GM12878 (cell line): ENCODE measurements at regions not wholly inside any gene's neighbourhood (a gene's known extent, or its start where the extent isn't known, plus 50 kb on each side); places are given as distances from the start of the nearest gene placed in this dataset.
"Not testable (repeated sequence)": the region's sequence is repeated elsewhere in the genome, so short reads cannot be mapped to it uniquely, and the experiment has no call there.

Source experiments
- ATAC-seq: fragments of 200-7000 bp; cut with Tn5 transposase; 3 replicates; pipeline ENCODE4 v1.9.1; 2020; ENCODE audit warnings: mild to moderate bottlenecking, moderate library complexity
- BruUV-seq: library from RNA; stranded (reverse); fragments of 400-500 nt; replicated peaks from 2 replicates; lab custom pipeline; 2021; lab: Mats Ljungman, UMichigan
- CTCF ChIA-PET: fragments of 300-600 bp; sonication (Branson Sonifier 250); formaldehyde crosslinking; extraction: SDS; loops from one replicate; lab custom pipeline; 2021; ENCODE audit warnings: inconsistent platforms; lab: Yijun Ruan, JAX
- POLR2A ChIA-PET: fragments of 350-600 bp; formaldehyde crosslinking; extraction: SDS; loops from one replicate; lab custom pipeline; 2021; ENCODE audit warnings: inconsistent platforms; lab: Charles Lee
- RAD21 ChIA-PET: fragments of 300-600 bp; sonication (Branson Sonifier 250); formaldehyde crosslinking; loops from one replicate; lab custom pipeline; 2023; ENCODE audit warnings: antibody characterized with exemption; ENCODE audit not compliant: unreplicated experiment; lab: Charles Lee
- SMC1A ChIA-PET: fragments of 300-600 bp; sonication (Branson Sonifier 250); formaldehyde crosslinking; loops from one replicate; lab custom pipeline; 2023; ENCODE audit not compliant: unreplicated experiment, uncharacterized antibody; lab: Charles Lee
- DNase-seq: peaks from one replicate; pipeline ENCODE4 v3.0.0-alpha.2; 2011; ENCODE audit warnings: low read depth, low spot score
- FAIRE-seq: peaks from 3 replicates; lab custom pipeline; 2011; peaks lifted over from hg19 to GRCh38; lab: Jason Lieb, UNC
- H2AFZ ChIP-seq: 2 replicates; pipeline ENCODE4 v1.6.0; 2011; ENCODE audit warnings: low read depth, low read length, control low read depth; ENCODE audit not compliant: control insufficient read depth
- H3K27ac ChIP-seq: 2 replicates; pipeline ENCODE4 v1.5.1; 2011; ENCODE audit warnings: control low read depth; ENCODE audit not compliant: control insufficient read depth, insufficient read depth
- H3K27me3 ChIP-seq, 2 experiments: replicated peaks in 1 of 2; 2 replicates each; pipeline versions ENCODE4 v1.6.0 to v1.6.1; 2011; ENCODE audit warnings: low read length in 1 of 2; ENCODE audit not compliant: control insufficient read depth in 2 of 2, insufficient read depth in 2 of 2
- H3K36me3 ChIP-seq, 2 experiments: 2 replicates each; pipeline ENCODE4 v1.5.1; 2011; ENCODE audit warnings: low read length in 1 of 2; ENCODE audit not compliant: control insufficient read depth in 2 of 2, insufficient read depth in 2 of 2
- H3K4me1 ChIP-seq: 2 replicates; pipeline ENCODE4 v1.6.1; 2011; ENCODE audit warnings: mild to moderate bottlenecking, low read length, moderate library complexity, mixed read lengths; ENCODE audit not compliant: control insufficient read depth, insufficient read depth
- H3K4me2 ChIP-seq: 2 replicates; pipeline ENCODE4 v1.6.0; 2011; ENCODE audit warnings: control low read depth; ENCODE audit not compliant: control insufficient read depth, insufficient read depth
- H3K4me3 ChIP-seq: fragments of 200-600 bp; sonication (generic); 2 replicates; pipeline ENCODE4 v1.5.1; 2016
- H3K79me2 ChIP-seq: 2 replicates; pipeline ENCODE4 v1.6.0; 2011; ENCODE audit warnings: low read length; ENCODE audit not compliant: control insufficient read depth, insufficient read depth
- H3K9ac ChIP-seq: 2 replicates; pipeline ENCODE4 v1.8.0; 2011; ENCODE audit warnings: low read length, control low read depth, mixed read lengths; ENCODE audit not compliant: control insufficient read depth, insufficient read depth
- H3K9me3 ChIP-seq: replicated peaks from 3 replicates; pipeline ENCODE4 v1.5.1; 2011; ENCODE audit warnings: mild to moderate bottlenecking, low read length; ENCODE audit not compliant: control insufficient read depth, insufficient read depth
- H4K20me1 ChIP-seq: 2 replicates; pipeline ENCODE4 v1.6.0; 2011; ENCODE audit not compliant: control insufficient read depth, insufficient read depth
- CREB1 ChIP-seq: IDR thresholded peaks from 2 replicates; pipeline ENCODE4 v1.6.1; 2012; ENCODE audit warnings: low read depth, mild to moderate bottlenecking, inconsistent platforms
- EZH2 ChIP-seq: IDR thresholded peaks from 2 replicates; pipeline ENCODE4 v1.6.1; 2012; ENCODE audit warnings: low read depth, mild to moderate bottlenecking, control low read depth, inconsistent platforms, low read length, borderline replicate concordance; ENCODE audit not compliant: control insufficient read depth
- IRF3 ChIP-seq: fragments of 450-650 bp; IDR thresholded peaks from 2 replicates; pipeline ENCODE4 v1.6.1; 2014; ENCODE audit warnings: mild to moderate bottlenecking
- KAT2A ChIP-seq: conservative IDR thresholded peaks from 2 replicates; pipeline ENCODE4 v1.6.1; 2011; ENCODE audit warnings: low read depth, low read length; ENCODE audit not compliant: control insufficient read depth
- KDM1A ChIP-seq: fragments of 200-600 bp; sonication (generic); IDR thresholded peaks from 2 replicates; pipeline ENCODE4 v1.6.1; 2016; ENCODE audit warnings: borderline replicate concordance
- PRDM15 ChIP-seq: fragments of 450-650 bp; formaldehyde crosslinking; IDR thresholded peaks from 2 replicates; pipeline ENCODE4 v1.4.0; 2020; ENCODE audit warnings: mild to moderate bottlenecking, moderate library complexity
- TCF12 ChIP-seq: IDR thresholded peaks from 2 replicates; pipeline ENCODE4 v1.6.1; 2011; ENCODE audit warnings: low read depth, mild to moderate bottlenecking, low read length
- YBX1 ChIP-seq: fragments of 450-650 bp; IDR thresholded peaks from 2 replicates; pipeline ENCODE4 v1.6.1; 2016; ENCODE audit warnings: antibody characterized with exemption
- ZBTB11 ChIP-seq: fragments of 450-650 bp; formaldehyde crosslinking; IDR thresholded peaks from 2 replicates; pipeline ENCODE4 v1.5.0; 2022; ENCODE audit warnings: mild to moderate bottlenecking, missing genetic modification characterization
- ZZZ3 ChIP-seq: IDR thresholded peaks from 2 replicates; pipeline ENCODE4 v1.6.1; 2011; ENCODE audit warnings: low read depth; ENCODE audit not compliant: control insufficient read depth, insufficient read length
- WGBS: methylation state at CpG from one replicate; pipeline ENCODE4 v1.1.6; 2016; ENCODE audit warnings: low lambda C conversion rate; ENCODE audit not compliant: insufficient replicate concordance, insufficient coverage; ENCODE audit errors: missing lambda C conversion rate; 5-methylcytosine and 5-hydroxymethylcytosine counted together
- in situ Hi-C: fragments of 300-500 bp; cut with MboI; formaldehyde crosslinking; loops from 9 replicates; pipeline ENCODE4 v1.14.3; 2018; ENCODE audit warnings: mixed read lengths
- intact Hi-C: fragments of 100-400 bp; cut with micrococcal nuclease; formaldehyde crosslinking; loops from one replicate; pipeline ENCODE4 v1.14.2; 2022; ENCODE audit not compliant: unreplicated experiment

GRCh38 chr3:95586754-95587153, 1227.6 kb upstream of the EPHA6 start (continued):
- no peak for TF ChIP-seq ZBTB11 (CRISPR knock-in tag)
- no peak for TF ChIP-seq ZZZ3
- TF ChIP-seq IRF3: no peak
- TF ChIP-seq TCF12: no peak
- no peak for TF ChIP-seq KAT2A
- no peak for TF ChIP-seq EZH2
- no peak for TF ChIP-seq PRDM15 (CRISPR knock-in tag)
- TF ChIP-seq YBX1: no peak
- TF ChIP-seq CREB1: no peak
- TF ChIP-seq KDM1A: no peak

- H3K27ac ChIP-seq, SMC1A ChIA-PET, H2AFZ ChIP-seq, CTCF ChIA-PET, H3K9ac ChIP-seq, H3K79me2 ChIP-seq, H3K27me3 ChIP-seq, POLR2A ChIA-PET, H4K20me1 ChIP-seq, H3K9me3 ChIP-seq, H3K36me3 ChIP-seq, intact Hi-C loops, in situ Hi-C loops, RAD21 ChIA-PET, H3K4me3 ChIP-seq, H3K4me2 ChIP-seq, FAIRE-seq, DNase-seq, BruUV-seq, H3K4me1 ChIP-seq, ATAC-seq: not testable (repeated sequence)
- WGBS: 32% methylated on average over 8 of the region's 8 CpGs
Measured at GRCh38 chr3:95587641-95588040, 1226.8 kb upstream of the EPHA6 start.
